A172 (cell line): ENCODE measurements at regions not wholly inside any gene's neighbourhood (a gene's known extent, or its start where the extent isn't known, plus 50 kb on each side); places are given as distances from the start of the nearest gene placed in this dataset.
A peak's percentile ranks its signal among the peaks of the same experiment; 100 is the strongest.

Experiments
- DNase-seq: peaks from one replicate; pipeline ENCODE4 v3.0.0-alpha.2; 2015; ENCODE audit warnings: low spot score

GRCh38 chr13:24008679-24009078 is 111.4 kb upstream of the C1QTNF9B start:
- DNase-seq, result no peak

- no peak for DNase-seq
Observed at GRCh38 chr13:24011266-24011665, 114.0 kb upstream of the C1QTNF9B start.

- DNase-seq, result no peak
Observed at GRCh38 chr13:24012648-24013047, 115.3 kb upstream of the C1QTNF9B start.

DNA sequence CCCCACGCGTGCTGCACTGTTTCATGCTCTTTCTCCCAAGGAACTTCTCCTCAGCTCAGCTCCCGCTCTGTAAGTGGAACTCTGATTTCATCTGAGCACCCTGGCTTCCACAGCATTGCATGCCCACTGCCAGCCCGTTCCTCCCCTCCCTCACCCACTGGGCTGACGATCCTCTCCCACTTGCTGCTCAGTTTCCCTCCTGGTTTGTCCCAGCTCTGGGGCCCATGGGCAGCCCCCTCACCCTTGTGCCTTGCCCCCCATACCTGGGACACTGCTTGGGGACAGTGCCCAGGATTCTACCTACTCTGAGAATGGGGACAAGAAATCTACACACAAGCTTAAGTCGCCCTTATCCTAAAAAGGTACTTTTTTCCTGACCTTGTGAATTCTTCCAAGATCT is 115.9 kb upstream of the C1QTNF9B start:
- DNase-seq, result no peak

DNA sequence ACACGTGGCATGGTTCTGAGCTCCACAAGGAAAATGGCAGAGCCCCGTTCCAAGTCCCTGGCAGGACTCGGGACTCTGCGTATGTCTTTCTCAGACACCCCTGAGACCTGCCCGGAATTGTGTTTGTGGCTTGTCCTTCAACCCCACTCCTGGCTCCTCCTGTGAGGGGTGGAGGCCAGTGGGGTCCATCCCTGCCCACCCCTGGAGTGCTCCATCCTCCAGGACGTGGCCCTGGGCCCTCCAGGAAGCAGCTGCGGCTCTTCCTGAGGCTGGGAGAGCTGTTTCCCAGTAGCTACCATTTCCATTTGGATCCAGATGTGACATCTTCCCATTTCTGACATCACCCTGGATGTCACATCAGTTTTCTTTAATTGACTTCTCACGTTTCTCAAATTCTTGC is 118.7 kb upstream of the C1QTNF9B start:
- no peak for DNase-seq

DNA sequence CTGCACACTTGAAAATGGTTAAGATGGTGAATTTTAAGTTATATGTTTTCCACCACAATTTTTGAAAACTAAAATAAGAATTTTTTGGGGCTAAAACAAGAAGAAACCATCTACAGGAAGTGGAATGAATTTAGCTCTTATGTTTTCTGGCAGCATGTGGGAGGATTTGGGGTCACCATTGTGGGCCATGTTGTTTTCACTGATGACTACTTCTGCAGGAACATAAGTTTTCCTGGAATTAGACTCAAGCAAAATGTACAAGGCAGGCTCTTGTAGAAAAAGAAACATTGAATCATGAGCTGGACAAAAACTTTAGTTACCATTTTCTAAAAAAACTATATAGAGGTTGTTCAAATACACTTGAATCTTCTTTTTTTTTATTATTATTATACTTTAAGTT is 125.3 kb upstream of the C1QTNF9B start:
- no peak for DNase-seq

- DNase-seq, result no peak
Observed at GRCh38 chr13:24023073-24023472, 125.8 kb upstream of the C1QTNF9B start.

DNA sequence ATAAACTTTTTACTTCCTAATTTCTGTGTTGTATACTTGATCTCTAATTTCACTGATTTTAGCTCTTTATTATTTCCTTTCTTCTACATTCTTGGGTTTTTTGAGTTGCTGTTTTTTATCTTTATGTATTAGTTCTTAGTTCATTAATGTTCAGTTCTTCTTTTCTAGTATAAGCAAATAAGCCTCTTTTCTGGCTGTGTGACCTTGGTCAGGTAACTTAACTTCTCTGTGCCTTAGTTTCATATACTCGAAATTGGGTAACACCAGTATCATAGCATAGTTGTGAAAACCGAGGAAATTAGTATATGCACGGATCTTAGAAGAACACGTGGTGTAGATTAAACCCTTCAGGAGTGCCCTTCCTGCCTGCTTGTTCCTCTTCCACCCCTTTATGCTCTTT is 130.2 kb upstream of the C1QTNF9B start:
- no peak for DNase-seq

DNA sequence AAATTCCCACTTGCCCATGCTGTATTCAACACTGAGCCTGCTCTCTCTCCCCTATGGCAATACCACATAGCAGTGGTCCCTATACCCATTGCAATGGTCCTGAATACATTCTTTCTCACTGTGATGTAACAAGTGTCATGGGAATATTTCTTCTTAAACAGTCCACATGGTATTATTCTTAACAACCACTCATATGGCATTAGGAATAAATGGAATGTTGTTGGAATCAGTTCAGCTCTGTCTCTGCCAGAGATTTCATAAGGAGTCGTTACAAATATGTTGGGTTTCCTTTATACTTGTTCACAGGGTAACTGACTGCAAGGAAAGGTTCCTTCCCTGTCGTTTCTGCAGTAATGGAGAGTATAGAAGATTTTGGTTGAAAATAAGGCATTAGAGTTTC is 128.3 kb upstream of the SPATA13 start:
- DNase-seq, result no peak

DNA sequence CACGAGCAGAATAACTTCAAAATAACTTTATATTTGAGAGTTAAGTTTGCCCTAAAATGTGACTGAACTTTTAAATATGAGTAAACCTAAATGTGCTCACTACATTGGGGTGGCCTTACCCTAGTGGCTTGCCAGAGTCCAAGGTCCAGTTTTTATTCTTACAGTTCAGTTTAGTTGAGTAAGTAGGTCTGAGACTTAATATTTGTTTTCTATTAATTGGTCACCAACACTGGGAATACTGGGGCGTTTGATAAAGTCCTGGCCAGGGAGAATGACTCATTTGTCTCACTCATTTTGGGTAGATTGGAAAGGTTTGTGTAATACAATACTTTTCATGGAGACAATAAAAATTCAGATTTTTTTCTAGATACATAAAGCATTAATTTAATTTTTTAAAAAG is 127.8 kb upstream of the SPATA13 start:
- no peak for DNase-seq

GRCh38 chr13:24033527-24034302 is 126.8 kb upstream of the SPATA13 start:
- DNase-seq, result peak; percentile 19

DNA sequence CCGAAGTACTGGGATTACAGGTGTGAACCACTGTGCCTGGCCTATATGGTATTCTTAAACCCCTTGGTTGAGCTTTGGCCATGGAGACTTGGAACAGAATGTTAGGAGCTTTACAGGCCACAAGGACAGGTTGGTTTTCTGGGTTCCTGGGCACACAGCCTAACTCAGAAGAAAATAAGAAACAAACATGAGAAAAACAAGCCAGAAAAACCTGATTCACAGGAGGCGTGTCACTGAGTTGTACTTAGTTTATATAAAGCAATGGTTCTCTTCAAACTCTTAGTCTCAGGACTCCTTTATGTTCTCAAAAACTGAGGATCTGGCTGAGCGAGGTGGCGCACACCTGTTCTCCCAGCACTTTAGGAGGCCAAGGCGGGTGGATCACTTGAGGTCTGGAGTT is 125.1 kb upstream of the SPATA13 start:
- DNase-seq, result no peak

GRCh38 chr13:24036115-24036514 is 124.4 kb upstream of the SPATA13 start:
- no peak for DNase-seq

DNA sequence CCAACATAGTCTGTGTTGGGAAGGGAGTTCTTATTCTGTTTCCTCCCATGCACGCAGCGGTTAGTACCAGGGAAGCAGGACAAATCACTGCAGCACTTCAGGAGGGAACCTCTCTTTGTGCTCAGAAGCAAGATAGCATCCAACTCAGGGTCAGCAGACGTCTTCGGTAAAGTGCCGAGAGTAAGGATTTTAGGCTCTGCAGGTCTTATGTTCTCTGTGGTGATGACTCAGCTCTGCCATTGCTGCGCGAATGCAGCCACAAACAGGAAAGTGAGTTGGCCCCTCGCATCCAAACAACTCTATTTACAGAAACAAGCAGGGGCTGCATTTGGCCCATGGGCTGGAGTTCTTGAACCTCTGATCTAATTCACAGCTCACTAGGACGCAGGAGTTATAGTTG is 122.1 kb upstream of the SPATA13 start:
- peak; percentile 47 for DNase-seq

DNA sequence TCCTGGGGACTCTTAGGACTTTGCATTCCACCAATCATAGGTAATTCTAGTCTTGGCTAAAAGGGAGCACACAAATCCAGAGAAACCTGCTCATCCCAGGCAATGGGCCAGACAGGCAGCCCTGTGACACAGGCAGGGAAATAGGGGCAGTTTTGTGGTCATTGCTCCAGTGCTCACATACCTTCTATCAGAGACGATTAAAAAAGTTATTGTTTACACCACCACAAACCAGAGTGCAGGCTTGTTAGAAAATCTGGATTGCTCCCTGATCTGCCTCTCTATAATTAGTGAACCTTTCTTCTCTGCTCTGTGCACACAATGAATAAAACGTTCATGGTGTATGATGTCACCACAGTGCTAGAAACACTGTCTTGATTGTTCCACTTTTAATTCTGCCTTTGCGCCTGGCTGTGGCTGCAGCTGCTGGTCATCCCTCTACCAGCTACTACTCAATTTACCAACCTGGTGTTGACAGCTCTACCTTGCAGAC is 121.6 kb upstream of the SPATA13 start:
- DNase-seq, result peak; percentile 47

- no peak for DNase-seq
Observed at GRCh38 chr13:24039621-24040475, 120.7 kb upstream of the SPATA13 start.

GRCh38 chr13:24040835-24041234 is 119.7 kb upstream of the SPATA13 start:
- no peak for DNase-seq

GRCh38 chr13:24041651-24042225 is 118.8 kb upstream of the SPATA13 start:
- DNase-seq, result no peak

- no peak for DNase-seq
Observed at GRCh38 chr13:24042710-24043440, 117.6 kb upstream of the SPATA13 start.

GRCh38 chr13:24043590-24044350 is 116.8 kb upstream of the SPATA13 start:
- DNase-seq, result no peak

GRCh38 chr13:24045597-24045996 is 114.9 kb upstream of the SPATA13 start:
- DNase-seq, result no peak
